Stomach (tissue), 4 donors: ENCODE measurements at regions not wholly inside any gene's neighbourhood (a gene's known extent, or its start where the extent isn't known, plus 50 kb on each side); places are given as distances from the start of the nearest gene placed in this dataset.

Source experiments
- POLR2A ChIP-seq, 4 donors: fragments of 450-650 bp; IDR thresholded peaks; one replicate each; pipeline ENCODE4 v1.6.1; 2016; ENCODE audit warnings: antibody characterized with exemption in 4 of 4, control low read depth in 2 of 4, mild to moderate bottlenecking in 1 of 4, moderate library complexity in 1 of 4
- POLR2AphosphoS5 ChIP-seq, 3 donors: sonication (generic); formaldehyde crosslinking; IDR thresholded peaks; one replicate each; pipeline ENCODE4 v1.6.1; 2016; ENCODE audit warnings: antibody characterized with exemption in 3 of 3
- TF ChIP-seq, protein P1 (sequence below), 7 experiments: fragments of 450-650 bp in 4 of 7; fragments of 200-600 bp in 3 of 7; sonication (generic) in 3 of 7; IDR thresholded peaks; one replicate each; pipeline ENCODE4 v1.5.1; 2016 to 2019; ENCODE audit warnings: antibody characterized with exemption in 7 of 7, control low read depth in 2 of 7, mild to moderate bottlenecking in 1 of 7

DNA sequence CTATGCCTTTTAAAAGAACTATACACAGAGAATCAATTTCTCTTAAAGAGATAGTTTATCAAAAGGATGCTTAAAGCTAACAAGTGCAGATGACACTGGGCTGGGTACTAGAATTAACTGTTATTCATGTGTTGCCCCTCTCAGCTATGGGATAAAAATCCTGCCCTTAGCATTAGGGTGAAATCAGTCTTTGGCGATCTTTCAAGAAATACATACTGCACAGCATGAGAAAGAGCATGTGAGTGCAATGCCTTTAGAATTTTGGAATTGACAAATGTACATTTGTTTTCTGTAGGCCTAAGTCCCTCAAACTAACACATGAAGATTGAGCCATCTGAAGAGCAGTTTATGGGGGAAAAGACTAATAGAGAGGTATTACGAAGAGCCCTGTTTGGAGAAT, 115.4 kb downstream of the ZFP64 start:
- TF ChIP-seq, protein P1, sequence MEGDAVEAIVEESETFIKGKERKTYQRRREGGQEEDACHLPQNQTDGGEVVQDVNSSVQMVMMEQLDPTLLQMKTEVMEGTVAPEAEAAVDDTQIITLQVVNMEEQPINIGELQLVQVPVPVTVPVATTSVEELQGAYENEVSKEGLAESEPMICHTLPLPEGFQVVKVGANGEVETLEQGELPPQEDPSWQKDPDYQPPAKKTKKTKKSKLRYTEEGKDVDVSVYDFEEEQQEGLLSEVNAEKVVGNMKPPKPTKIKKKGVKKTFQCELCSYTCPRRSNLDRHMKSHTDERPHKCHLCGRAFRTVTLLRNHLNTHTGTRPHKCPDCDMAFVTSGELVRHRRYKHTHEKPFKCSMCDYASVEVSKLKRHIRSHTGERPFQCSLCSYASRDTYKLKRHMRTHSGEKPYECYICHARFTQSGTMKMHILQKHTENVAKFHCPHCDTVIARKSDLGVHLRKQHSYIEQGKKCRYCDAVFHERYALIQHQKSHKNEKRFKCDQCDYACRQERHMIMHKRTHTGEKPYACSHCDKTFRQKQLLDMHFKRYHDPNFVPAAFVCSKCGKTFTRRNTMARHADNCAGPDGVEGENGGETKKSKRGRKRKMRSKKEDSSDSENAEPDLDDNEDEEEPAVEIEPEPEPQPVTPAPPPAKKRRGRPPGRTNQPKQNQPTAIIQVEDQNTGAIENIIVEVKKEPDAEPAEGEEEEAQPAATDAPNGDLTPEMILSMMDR (IDR thresholded peaks at IDR 0.05), result no peak
- no peak for TF ChIP-seq POLR2A (IDR thresholded peaks at IDR 0.05)
- no peak for TF ChIP-seq POLR2AphosphoS5 (IDR thresholded peaks at IDR 0.05)
